GM21786 (cell line): ENCODE measurements at regions not wholly inside any gene's neighbourhood (a gene's known extent, or its start where the extent isn't known, plus 50 kb on each side); places are given as distances from the start of the nearest gene placed in this dataset.

ENCODE experiments used
- ATAC-seq: cut with Tn5 transposase; IDR thresholded peaks from one replicate; pipeline ENCODE4 v1.9.1; 2021; ENCODE audit not compliant: unreplicated experiment

GRCh38 chr7:115153176-115153575 is 231.3 kb downstream of the MDFIC start:
- ATAC-seq = no peak

- no peak for ATAC-seq
Observed at GRCh38 chr7:115146148-115146547, 224.3 kb downstream of the MDFIC start.

- peak; percentile 79 for ATAC-seq
Observed at GRCh38 chr7:115145512-115145911, 223.6 kb downstream of the MDFIC start.

GRCh38 chr7:115137816-115138215 is 215.9 kb downstream of the MDFIC start:
- ATAC-seq = no peak

- ATAC-seq = no peak
Observed at GRCh38 chr7:115136796-115137443, 215.0 kb downstream of the MDFIC start.

GRCh38 chr7:115135769-115136410 is 214.0 kb downstream of the MDFIC start:
- peak; percentile 93 for ATAC-seq

- no peak for ATAC-seq
Observed at GRCh38 chr7:115135146-115135545, 213.3 kb downstream of the MDFIC start.

GRCh38 chr7:115133248-115133647 is 211.4 kb downstream of the MDFIC start:
- no peak for ATAC-seq

- no peak for ATAC-seq
Observed at GRCh38 chr7:115132096-115132495, 210.2 kb downstream of the MDFIC start.

GRCh38 chr7:115128154-115128553 is 206.3 kb downstream of the MDFIC start:
- ATAC-seq = no peak

- no peak for ATAC-seq
Observed at GRCh38 chr7:115127399-115128021, 205.6 kb downstream of the MDFIC start.

GRCh38 chr7:115125750-115126149 is 203.9 kb downstream of the MDFIC start:
- no peak for ATAC-seq

GRCh38 chr7:115125312-115125711 is 203.4 kb downstream of the MDFIC start:
- ATAC-seq = no peak

- no peak for ATAC-seq
Observed at GRCh38 chr7:115124409-115124939, 202.6 kb downstream of the MDFIC start.

- no peak for ATAC-seq
Observed at GRCh38 chr7:115123441-115123840, 201.5 kb downstream of the MDFIC start.

GRCh38 chr7:115122388-115122787 is 200.5 kb downstream of the MDFIC start:
- ATAC-seq = no peak

- no peak for ATAC-seq
Observed at GRCh38 chr7:115117748-115118147, 195.9 kb downstream of the MDFIC start.

GRCh38 chr7:115116773-115117715 is 195.2 kb downstream of the MDFIC start:
- peak; percentile 47 for ATAC-seq

GRCh38 chr7:115113776-115114175 is 191.9 kb downstream of the MDFIC start:
- ATAC-seq = no peak

GRCh38 chr7:115113131-115113530 is 191.2 kb downstream of the MDFIC start:
- ATAC-seq = no peak

GRCh38 chr7:115110523-115110922 is 188.6 kb downstream of the MDFIC start:
- ATAC-seq = no peak
